Bronchial epithelial cell (primary cell): ENCODE measurements at regions not wholly inside any gene's neighbourhood (a gene's known extent, or its start where the extent isn't known, plus 50 kb on each side); places are given as distances from the start of the nearest gene placed in this dataset.
"Not testable (repeated sequence)": the region's sequence is repeated elsewhere in the genome, so short reads cannot be mapped to it uniquely, and the experiment has no call there.

Experiments used
- DNase-seq: peaks from one replicate; pipeline ENCODE4 v3.0.0-alpha.2; 2010; ENCODE audit warnings: low read depth
- FAIRE-seq: peaks from 2 replicates; lab custom pipeline; 2011; peaks lifted over from hg19 to GRCh38; lab: Jason Lieb, UNC
- H3K27me3 ChIP-seq: 2 replicates; pipeline ENCODE4 v1.5.1; 2011; ENCODE audit warnings: low read length; ENCODE audit not compliant: control insufficient read depth, insufficient read depth
- H3K36me3 ChIP-seq: 2 replicates; pipeline ENCODE4 v1.5.1; 2011; ENCODE audit warnings: low read length; ENCODE audit not compliant: control insufficient read depth, insufficient read depth
- H3K4me3 ChIP-seq: 2 replicates; pipeline ENCODE4 v1.5.1; 2011; ENCODE audit warnings: mild to moderate bottlenecking, low read depth, low read length, control low read depth
- TF ChIP-seq, protein P1 (sequence below): IDR thresholded peaks from 2 replicates; pipeline ENCODE4 v1.5.1; 2011; ENCODE audit warnings: mild to moderate bottlenecking, moderate library complexity, low read length, control low read depth, inconsistent platforms; ENCODE audit not compliant: insufficient read depth, severe bottlenecking

DNA sequence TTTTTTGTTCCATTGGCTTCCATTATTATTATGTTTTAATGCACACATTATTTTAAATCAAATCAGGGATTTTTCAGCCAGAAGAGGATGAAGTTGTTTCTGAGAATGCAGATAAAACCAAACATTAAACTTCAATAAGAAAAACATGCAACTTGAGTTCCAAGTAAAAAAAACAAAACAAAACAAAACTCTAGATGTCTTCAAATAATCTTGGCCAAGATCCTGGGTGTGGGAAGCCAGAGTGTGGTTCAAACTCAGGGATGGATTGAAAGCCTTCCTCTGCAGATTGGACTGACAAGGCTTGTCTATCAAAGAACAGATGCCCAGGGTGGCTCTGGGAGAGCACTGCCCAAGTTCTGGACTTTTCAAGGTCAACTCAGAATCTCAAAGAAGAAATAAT is 134.1 kb downstream of the LCA5 start:
- FAIRE-seq (no peak), DNase-seq (no peak)
- H3K36me3 ChIP-seq: no peaks in the 10 kb centered on the region
- TF ChIP-seq, protein P1, sequence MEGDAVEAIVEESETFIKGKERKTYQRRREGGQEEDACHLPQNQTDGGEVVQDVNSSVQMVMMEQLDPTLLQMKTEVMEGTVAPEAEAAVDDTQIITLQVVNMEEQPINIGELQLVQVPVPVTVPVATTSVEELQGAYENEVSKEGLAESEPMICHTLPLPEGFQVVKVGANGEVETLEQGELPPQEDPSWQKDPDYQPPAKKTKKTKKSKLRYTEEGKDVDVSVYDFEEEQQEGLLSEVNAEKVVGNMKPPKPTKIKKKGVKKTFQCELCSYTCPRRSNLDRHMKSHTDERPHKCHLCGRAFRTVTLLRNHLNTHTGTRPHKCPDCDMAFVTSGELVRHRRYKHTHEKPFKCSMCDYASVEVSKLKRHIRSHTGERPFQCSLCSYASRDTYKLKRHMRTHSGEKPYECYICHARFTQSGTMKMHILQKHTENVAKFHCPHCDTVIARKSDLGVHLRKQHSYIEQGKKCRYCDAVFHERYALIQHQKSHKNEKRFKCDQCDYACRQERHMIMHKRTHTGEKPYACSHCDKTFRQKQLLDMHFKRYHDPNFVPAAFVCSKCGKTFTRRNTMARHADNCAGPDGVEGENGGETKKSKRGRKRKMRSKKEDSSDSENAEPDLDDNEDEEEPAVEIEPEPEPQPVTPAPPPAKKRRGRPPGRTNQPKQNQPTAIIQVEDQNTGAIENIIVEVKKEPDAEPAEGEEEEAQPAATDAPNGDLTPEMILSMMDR: no peak
- no peak overlapping the region for H3K4me3 ChIP-seq
- no peaks in the 10 kb centered on the region for H3K27me3 ChIP-seq

DNA sequence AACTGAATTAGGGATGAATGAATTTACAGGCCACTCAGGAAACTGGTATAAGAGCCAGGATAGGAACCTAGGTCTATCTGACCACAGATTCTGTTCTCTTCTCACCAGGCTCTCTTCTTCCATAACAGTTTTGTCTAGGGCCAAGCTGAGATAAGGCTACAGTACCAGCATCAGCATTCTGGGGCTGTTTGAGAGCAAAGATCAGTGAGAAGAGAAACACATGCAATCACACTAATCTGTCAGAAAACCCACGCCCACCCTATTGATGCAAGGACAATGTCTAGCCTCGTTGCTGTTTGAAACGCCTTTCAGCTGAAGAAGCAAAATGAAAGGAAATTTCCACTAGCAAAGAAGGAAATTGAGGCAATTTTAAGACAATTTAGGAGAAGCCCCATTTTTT is 137.7 kb downstream of the LCA5 start:
- no peak for DNase-seq
- no peaks in the 10 kb centered on the region for H3K27me3 ChIP-seq
- TF ChIP-seq, protein P1: no peak
- no peak overlapping the region for H3K4me3 ChIP-seq
- FAIRE-seq: no peak
- no peaks in the 10 kb centered on the region for H3K36me3 ChIP-seq

DNA sequence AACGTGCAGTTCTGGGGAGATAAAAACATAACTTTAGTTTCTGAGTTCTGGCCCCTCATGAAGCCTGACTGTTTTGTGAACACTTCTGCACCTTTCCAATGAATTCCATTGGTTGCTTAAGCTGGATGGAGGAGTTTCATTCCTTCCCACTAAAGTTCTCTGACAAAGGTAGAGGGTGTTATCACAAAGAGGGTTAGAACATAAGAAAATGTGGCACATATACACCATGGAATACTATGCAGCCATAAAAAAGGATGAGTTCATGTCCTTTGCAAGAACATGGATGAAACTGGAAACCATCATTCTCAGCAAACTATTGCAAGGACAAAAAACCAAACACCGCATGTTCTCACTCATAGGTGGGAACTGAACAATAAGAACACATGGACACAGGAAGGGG is 138.6 kb downstream of the LCA5 start:
- DNase-seq, H3K4me3 ChIP-seq, H3K36me3 ChIP-seq, H3K27me3 ChIP-seq, FAIRE-seq: not testable (repeated sequence)

DNA sequence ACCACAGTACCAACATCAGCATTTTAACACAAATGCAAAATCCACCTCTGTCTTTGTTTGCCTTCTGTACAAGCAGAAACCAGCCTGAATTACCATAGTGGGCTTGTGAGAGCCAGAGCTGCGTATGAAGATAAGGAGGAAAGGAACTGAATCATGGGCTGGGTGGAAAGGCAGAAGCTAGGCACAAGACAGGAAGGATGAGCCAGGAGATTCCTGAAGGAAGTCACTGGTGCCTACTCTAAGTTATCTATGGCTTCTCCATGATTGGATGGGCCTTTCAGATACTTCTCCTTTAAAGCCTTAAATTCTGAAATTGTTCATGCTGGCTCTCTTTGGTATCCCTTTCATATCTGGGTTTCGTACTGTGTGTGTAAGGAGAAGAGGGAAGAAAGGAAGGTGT is 140.6 kb downstream of the LCA5 start:
- no peak overlapping the region for H3K4me3 ChIP-seq
- TF ChIP-seq, protein P1: no peak
- H3K27me3 ChIP-seq: no peaks in the 10 kb centered on the region
- no peak for FAIRE-seq
- no peak for DNase-seq
- H3K36me3 ChIP-seq: no peaks in the 10 kb centered on the region

DNA sequence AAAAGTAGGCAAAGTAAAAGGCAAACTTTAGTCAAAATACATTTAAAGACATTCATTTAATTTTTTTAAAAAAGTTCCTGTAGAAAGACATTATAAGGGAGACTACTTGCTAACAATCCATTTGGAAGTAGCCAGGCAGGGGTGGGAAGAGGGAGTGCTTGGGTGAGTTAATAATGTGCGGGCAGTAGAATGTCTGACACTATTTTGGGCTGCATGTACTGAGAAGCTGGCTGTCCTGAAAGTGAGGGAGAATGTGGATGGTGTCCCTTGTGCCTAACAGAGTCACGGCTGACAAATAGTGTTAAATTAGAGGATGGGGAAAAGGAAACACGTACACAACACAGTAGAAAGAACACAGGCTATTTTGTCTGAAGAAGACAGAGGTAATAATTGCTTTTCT is 142.5 kb downstream of the LCA5 start:
- Histone ChIP-seq H3K4me3 (no peak overlapping the region), H3K36me3 (no peaks in the 10 kb centered on the region), H3K27me3 (no peaks in the 10 kb centered on the region)
- DNase-seq (no peak), FAIRE-seq (no peak)
- TF ChIP-seq, protein P1: no peak

DNA sequence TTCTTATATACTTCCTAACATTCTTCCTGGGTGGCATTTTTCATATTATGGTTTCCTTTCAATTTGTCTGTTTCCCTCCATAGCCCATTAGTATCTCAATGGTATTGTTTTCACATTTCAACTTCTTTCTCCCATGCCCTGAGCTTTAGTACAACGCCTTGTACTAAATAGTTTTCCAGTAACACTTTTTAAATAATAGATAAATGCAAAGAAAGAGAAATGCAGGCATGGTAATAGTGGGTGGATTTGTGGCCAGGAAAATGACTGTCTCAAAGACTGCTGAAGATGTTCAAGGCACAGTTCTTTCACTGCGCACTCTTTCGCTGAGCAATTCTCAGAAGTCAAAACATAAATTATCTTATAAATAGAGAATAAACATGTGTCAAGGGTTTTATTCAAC is 145.1 kb downstream of the LCA5 start:
- Histone ChIP-seq H3K36me3 (no peaks in the 10 kb centered on the region), H3K4me3 (no peak overlapping the region), H3K27me3 (no peaks in the 10 kb centered on the region)
- FAIRE-seq (no peak), DNase-seq (no peak)
- TF ChIP-seq, protein P1: no peak
